ENCODE measurements at regions not wholly inside any gene's neighbourhood (a gene's known extent, or its start where the extent isn't known, plus 50 kb on each side); places are given as distances from the start of the nearest gene placed in this dataset.

DNA sequence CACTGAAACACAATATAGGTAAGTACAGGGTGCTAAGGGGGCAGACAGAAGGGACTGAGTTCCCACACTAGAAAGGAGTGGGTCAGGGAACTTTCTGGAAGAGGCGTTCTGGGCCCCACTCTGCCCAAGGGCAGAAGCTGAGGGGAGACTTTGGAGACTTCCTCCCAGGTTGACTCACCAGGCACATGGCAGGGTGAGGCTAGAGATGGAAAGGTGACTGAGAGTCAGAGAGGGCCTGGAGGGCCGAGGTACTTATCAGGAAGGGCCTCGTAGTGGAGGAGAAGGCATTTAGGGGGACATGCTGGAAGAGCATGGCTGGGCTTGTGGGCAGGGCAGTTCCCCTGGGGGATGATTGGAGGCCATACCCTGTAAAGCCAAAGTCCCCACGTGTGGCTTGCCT lies 159.9 kb upstream of the JUN start:
- H3K4me3 ChIP-seq (ENCODE audit: low read length) = no peak overlapping the region
- no peaks in the 10 kb centered on the region for H3F3A ChIP-seq (ENCODE audit: insufficient read depth, low read length, poor library complexity, severe bottlenecking)
- H3K9me2 ChIP-seq (ENCODE audit: insufficient read depth, low read length) = no peaks in the 10 kb centered on the region
- H3K9ac ChIP-seq (ENCODE audit: low read length) = no peak overlapping the region
- no peak overlapping the region for H3K27ac ChIP-seq (ENCODE audit: low read length)
- no peaks in the 10 kb centered on the region for H3K36me3 ChIP-seq (ENCODE audit: insufficient read depth, low read length)
- H3K9me3 ChIP-seq (ENCODE audit: low read length) = no peaks in the 10 kb centered on the region
- H3K79me2 ChIP-seq (replicated peaks; ENCODE audit: insufficient read depth, low read length) = no peaks in the 10 kb centered on the region
- no peak for TF ChIP-seq SMC3 (conservative IDR thresholded peaks at IDR 0.05; ENCODE audit: poor library complexity)
- TF ChIP-seq, protein P1, sequence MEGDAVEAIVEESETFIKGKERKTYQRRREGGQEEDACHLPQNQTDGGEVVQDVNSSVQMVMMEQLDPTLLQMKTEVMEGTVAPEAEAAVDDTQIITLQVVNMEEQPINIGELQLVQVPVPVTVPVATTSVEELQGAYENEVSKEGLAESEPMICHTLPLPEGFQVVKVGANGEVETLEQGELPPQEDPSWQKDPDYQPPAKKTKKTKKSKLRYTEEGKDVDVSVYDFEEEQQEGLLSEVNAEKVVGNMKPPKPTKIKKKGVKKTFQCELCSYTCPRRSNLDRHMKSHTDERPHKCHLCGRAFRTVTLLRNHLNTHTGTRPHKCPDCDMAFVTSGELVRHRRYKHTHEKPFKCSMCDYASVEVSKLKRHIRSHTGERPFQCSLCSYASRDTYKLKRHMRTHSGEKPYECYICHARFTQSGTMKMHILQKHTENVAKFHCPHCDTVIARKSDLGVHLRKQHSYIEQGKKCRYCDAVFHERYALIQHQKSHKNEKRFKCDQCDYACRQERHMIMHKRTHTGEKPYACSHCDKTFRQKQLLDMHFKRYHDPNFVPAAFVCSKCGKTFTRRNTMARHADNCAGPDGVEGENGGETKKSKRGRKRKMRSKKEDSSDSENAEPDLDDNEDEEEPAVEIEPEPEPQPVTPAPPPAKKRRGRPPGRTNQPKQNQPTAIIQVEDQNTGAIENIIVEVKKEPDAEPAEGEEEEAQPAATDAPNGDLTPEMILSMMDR (IDR thresholded peaks at IDR 0.05; ENCODE audit: poor library complexity, severe bottlenecking) = no peak
- TF ChIP-seq, protein P2, sequence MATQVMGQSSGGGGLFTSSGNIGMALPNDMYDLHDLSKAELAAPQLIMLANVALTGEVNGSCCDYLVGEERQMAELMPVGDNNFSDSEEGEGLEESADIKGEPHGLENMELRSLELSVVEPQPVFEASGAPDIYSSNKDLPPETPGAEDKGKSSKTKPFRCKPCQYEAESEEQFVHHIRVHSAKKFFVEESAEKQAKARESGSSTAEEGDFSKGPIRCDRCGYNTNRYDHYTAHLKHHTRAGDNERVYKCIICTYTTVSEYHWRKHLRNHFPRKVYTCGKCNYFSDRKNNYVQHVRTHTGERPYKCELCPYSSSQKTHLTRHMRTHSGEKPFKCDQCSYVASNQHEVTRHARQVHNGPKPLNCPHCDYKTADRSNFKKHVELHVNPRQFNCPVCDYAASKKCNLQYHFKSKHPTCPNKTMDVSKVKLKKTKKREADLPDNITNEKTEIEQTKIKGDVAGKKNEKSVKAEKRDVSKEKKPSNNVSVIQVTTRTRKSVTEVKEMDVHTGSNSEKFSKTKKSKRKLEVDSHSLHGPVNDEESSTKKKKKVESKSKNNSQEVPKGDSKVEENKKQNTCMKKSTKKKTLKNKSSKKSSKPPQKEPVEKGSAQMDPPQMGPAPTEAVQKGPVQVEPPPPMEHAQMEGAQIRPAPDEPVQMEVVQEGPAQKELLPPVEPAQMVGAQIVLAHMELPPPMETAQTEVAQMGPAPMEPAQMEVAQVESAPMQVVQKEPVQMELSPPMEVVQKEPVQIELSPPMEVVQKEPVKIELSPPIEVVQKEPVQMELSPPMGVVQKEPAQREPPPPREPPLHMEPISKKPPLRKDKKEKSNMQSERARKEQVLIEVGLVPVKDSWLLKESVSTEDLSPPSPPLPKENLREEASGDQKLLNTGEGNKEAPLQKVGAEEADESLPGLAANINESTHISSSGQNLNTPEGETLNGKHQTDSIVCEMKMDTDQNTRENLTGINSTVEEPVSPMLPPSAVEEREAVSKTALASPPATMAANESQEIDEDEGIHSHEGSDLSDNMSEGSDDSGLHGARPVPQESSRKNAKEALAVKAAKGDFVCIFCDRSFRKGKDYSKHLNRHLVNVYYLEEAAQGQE (IDR thresholded peaks at IDR 0.05; ENCODE audit: borderline replicate concordance) = no peak
- TF ChIP-seq TAF1 (IDR thresholded peaks at IDR 0.05; ENCODE audit: low read depth) = no peak
- TF ChIP-seq POLR2AphosphoS5 (IDR thresholded peaks at IDR 0.05) = no peak
- TF ChIP-seq EZH2 (IDR thresholded peaks at IDR 0.05; ENCODE audit: borderline replicate concordance, insufficient read depth, low read length, poor library complexity, severe bottlenecking) = no peak
- TF ChIP-seq MXI1 (conservative IDR thresholded peaks at IDR 0.05; ENCODE audit: poor library complexity, severe bottlenecking) = no peak
- TF ChIP-seq RAD21 (conservative IDR thresholded peaks at IDR 0.05) = no peak
- TF ChIP-seq EP300 (conservative IDR thresholded peaks at IDR 0.05; ENCODE audit: poor library complexity, severe bottlenecking) = no peak
- no peaks in the 10 kb centered on the region for H3K27me3 ChIP-seq (ENCODE audit: insufficient read depth, low read depth, low read length)
- no peaks in the 10 kb centered on the region for H4K20me1 ChIP-seq (ENCODE audit: insufficient read depth)
- H2AFZ ChIP-seq (ENCODE audit: low read depth, low read length) = no peak overlapping the region
- H3K4me2 ChIP-seq (ENCODE audit: low read length) = no peak overlapping the region

DNA sequence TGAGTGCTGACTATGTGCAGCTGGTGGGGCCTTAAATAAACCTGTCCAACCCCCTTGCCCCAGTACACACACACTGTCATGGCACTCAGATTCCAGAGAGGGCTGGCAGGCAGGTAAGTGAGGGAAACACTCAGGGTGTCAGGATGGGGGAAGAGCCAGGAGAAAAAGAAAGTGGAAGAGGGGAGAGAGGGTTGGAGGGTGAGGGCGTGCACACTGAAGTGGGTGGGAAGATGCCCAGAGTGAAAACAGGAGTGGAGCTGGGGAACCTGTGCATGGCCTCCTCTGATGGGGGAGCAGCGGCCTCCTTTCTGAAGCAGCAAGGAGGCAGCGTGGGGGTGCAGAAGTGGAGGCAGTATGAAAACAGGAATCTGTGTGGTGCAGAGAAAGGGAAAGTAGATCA lies 160.6 kb upstream of the JUN start:
- Histone ChIP-seq H3K79me2 (replicated peaks; ENCODE audit: insufficient read depth, low read length) (no peaks in the 10 kb centered on the region), H3K9ac (ENCODE audit: low read length) (no peak overlapping the region), H3K4me2 (ENCODE audit: low read length) (no peak overlapping the region), H2AFZ (ENCODE audit: low read depth, low read length) (no peak overlapping the region), H3K4me3 (ENCODE audit: low read length) (no peak overlapping the region), H3K27me3 (ENCODE audit: insufficient read depth, low read depth, low read length) (no peaks in the 10 kb centered on the region), H3F3A (ENCODE audit: insufficient read depth, low read length, poor library complexity, severe bottlenecking) (no peaks in the 10 kb centered on the region), H3K9me3 (ENCODE audit: low read length) (no peaks in the 10 kb centered on the region), H3K27ac (ENCODE audit: low read length) (no peak overlapping the region), H4K20me1 (ENCODE audit: insufficient read depth) (no peaks in the 10 kb centered on the region), H3K36me3 (ENCODE audit: insufficient read depth, low read length) (no peaks in the 10 kb centered on the region), H3K9me2 (ENCODE audit: insufficient read depth, low read length) (no peaks in the 10 kb centered on the region)
- TF ChIP-seq EZH2 (IDR thresholded peaks at IDR 0.05; ENCODE audit: borderline replicate concordance, insufficient read depth, low read length, poor library complexity, severe bottlenecking) (no peak), RAD21 (conservative IDR thresholded peaks at IDR 0.05) (no peak), TAF1 (IDR thresholded peaks at IDR 0.05; ENCODE audit: low read depth) (no peak)
- TF ChIP-seq, protein P2 (IDR thresholded peaks at IDR 0.05; ENCODE audit: borderline replicate concordance) = no peak
